ENCODE measurements at regions not wholly inside any gene's neighbourhood (a gene's known extent, or its start where the extent isn't known, plus 50 kb on each side); places are given as distances from the start of the nearest gene placed in this dataset.

DNA sequence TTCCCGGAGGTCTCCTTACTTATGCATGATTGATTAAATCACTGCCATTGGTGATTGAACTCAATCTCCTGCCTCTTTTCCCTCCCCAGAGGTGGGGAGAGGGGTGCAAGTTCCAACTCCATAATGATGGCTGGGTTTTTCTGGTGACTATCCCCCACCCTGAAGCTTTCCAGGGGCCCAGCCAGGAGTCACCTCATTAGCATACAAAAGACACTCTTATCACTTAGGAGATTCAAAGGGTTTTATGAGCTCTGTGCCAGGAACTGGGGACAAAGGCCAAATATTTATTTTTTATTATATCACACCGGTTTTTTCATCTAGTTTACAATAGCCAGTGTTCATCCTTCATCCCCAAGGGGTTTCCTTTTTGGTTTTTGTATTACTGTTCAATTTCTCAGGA lies 300.7 kb downstream of the ETNK1 start:
- no peaks in the 10 kb centered on the region for H3K9me2 ChIP-seq (ENCODE audit: insufficient read depth, low read length)
- H2AFZ ChIP-seq (ENCODE audit: low read length) = no peak overlapping the region
- no peaks in the 10 kb centered on the region for H3K9me3 ChIP-seq (ENCODE audit: low read length)
- no peak for TF ChIP-seq EZH2phosphoT487 (IDR thresholded peaks at IDR 0.05; ENCODE audit: borderline replicate concordance, low read depth, low read length)
- TF ChIP-seq, protein P1, sequence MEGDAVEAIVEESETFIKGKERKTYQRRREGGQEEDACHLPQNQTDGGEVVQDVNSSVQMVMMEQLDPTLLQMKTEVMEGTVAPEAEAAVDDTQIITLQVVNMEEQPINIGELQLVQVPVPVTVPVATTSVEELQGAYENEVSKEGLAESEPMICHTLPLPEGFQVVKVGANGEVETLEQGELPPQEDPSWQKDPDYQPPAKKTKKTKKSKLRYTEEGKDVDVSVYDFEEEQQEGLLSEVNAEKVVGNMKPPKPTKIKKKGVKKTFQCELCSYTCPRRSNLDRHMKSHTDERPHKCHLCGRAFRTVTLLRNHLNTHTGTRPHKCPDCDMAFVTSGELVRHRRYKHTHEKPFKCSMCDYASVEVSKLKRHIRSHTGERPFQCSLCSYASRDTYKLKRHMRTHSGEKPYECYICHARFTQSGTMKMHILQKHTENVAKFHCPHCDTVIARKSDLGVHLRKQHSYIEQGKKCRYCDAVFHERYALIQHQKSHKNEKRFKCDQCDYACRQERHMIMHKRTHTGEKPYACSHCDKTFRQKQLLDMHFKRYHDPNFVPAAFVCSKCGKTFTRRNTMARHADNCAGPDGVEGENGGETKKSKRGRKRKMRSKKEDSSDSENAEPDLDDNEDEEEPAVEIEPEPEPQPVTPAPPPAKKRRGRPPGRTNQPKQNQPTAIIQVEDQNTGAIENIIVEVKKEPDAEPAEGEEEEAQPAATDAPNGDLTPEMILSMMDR (conservative IDR thresholded peaks at IDR 0.05; ENCODE audit: low read length) = no peak
- H3K36me3 ChIP-seq (ENCODE audit: insufficient read depth, low read length) = no peaks in the 10 kb centered on the region
- no TSS peak for BruUV-seq (replicated peaks)
- intact Hi-C loops (cut with micrococcal nuclease; ENCODE audit: unreplicated experiment) = no loop called here
- no peaks in the 10 kb centered on the region for H3K79me2 ChIP-seq (ENCODE audit: insufficient read depth, low read depth, low read length)
- no peak overlapping the region for H3K4me3 ChIP-seq (ENCODE audit: low read depth, low read length, poor library complexity, severe bottlenecking)
- POLR2A ChIA-PET = no interaction called here
- no peaks in the 10 kb centered on the region for H3K4me1 ChIP-seq (ENCODE audit: insufficient read depth, low read length, poor library complexity, severe bottlenecking)
- no peak overlapping the region for H3K27ac ChIP-seq (ENCODE audit: low read depth, low read length, poor library complexity, severe bottlenecking)
- no peaks in the 10 kb centered on the region for H4K20me1 ChIP-seq (ENCODE audit: insufficient read depth, low read length)
- CTCF ChIA-PET (ENCODE audit: unreplicated experiment) = no interaction called here
- no peak for DNase-seq (ENCODE audit: low spot score)
- no peak overlapping the region for H3K4me2 ChIP-seq (ENCODE audit: low read length)

DNA sequence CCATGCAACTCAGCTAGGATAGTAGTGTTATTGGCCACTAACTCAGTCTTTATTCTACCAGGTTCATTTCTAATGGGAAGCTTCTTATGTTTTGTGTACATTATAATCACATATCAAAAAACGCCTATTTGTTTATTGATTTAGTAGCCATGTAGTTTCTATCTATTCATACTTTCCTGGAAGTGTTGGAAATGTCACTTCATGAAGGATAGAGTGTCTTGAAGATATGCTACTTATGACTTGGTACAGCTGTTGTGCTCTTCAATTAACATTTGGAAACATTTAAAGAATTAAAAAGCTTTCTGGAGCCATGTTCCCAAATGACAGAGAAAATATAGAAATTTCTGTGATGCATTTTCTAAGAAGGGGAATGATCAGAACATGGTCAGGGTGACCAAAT lies 307.5 kb downstream of the ETNK1 start:
- no peaks in the 10 kb centered on the region for H3K9me2 ChIP-seq (ENCODE audit: insufficient read depth, low read length)
- intact Hi-C loops (cut with micrococcal nuclease; ENCODE audit: unreplicated experiment) = no loop called here
- no peak overlapping the region for H3K4me3 ChIP-seq (ENCODE audit: low read depth, low read length, poor library complexity, severe bottlenecking)
- no peaks in the 10 kb centered on the region for H4K20me1 ChIP-seq (ENCODE audit: insufficient read depth, low read length)
- no peaks in the 10 kb centered on the region for H3K36me3 ChIP-seq (ENCODE audit: insufficient read depth, low read length)
- no TSS peak for BruUV-seq (replicated peaks)
- no peaks in the 10 kb centered on the region for H3K79me2 ChIP-seq (ENCODE audit: insufficient read depth, low read depth, low read length)
- H3K27ac ChIP-seq (ENCODE audit: low read depth, low read length, poor library complexity, severe bottlenecking) = no peak overlapping the region
- no peaks in the 10 kb centered on the region for H3K4me1 ChIP-seq (ENCODE audit: insufficient read depth, low read length, poor library complexity, severe bottlenecking)
- TF ChIP-seq, protein P1 (conservative IDR thresholded peaks at IDR 0.05; ENCODE audit: low read length) = no peak
- no peak for TF ChIP-seq EZH2phosphoT487 (IDR thresholded peaks at IDR 0.05; ENCODE audit: borderline replicate concordance, low read depth, low read length)
- no peak overlapping the region for H2AFZ ChIP-seq (ENCODE audit: low read length)
- DNase-seq (ENCODE audit: low spot score) = no peak
- H3K4me2 ChIP-seq (ENCODE audit: low read length) = no peak overlapping the region
- CTCF ChIA-PET (ENCODE audit: unreplicated experiment) = no interaction called here
- POLR2A ChIA-PET = interaction anchor here (0.6 to 0.7 kb wide), 2 partner anchors 43 to 76 kb away, joined by 3 to 4 read pairs; no protein-coding TSS in a partner anchor
- no peaks in the 10 kb centered on the region for H3K9me3 ChIP-seq (ENCODE audit: low read length)

DNA sequence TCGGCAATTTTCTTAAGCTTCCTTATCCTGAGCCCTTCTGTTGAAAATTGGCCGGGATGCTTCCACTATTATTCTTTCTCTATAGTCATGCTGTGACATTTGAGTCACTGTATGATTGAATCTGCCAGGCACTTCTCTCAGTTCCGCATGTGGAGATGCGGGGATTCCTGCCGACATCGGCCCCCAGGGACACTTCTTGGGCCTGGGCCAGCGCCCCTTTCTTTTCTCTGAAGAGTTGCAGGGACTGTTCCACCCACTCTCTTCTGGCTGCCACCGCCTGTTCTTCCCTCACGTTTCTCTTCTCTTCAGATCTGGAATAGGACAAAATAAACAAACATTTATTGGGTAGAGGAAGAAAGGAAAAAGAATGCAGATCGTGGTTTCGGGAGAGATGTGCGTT lies 310.1 kb downstream of the ETNK1 start:
- Histone ChIP-seq H3K4me1 (ENCODE audit: insufficient read depth, low read length, poor library complexity, severe bottlenecking) (no peaks in the 10 kb centered on the region), H3K4me3 (ENCODE audit: low read depth, low read length, poor library complexity, severe bottlenecking) (no peak overlapping the region), H3K36me3 (ENCODE audit: insufficient read depth, low read length) (no peaks in the 10 kb centered on the region), H3K9me3 (ENCODE audit: low read length) (no peaks in the 10 kb centered on the region), H3K4me2 (ENCODE audit: low read length) (no peak overlapping the region), H3K27ac (ENCODE audit: low read depth, low read length, poor library complexity, severe bottlenecking) (no peak overlapping the region), H4K20me1 (ENCODE audit: insufficient read depth, low read length) (no peaks in the 10 kb centered on the region), H2AFZ (ENCODE audit: low read length) (no peak overlapping the region), H3K9me2 (ENCODE audit: insufficient read depth, low read length) (no peaks in the 10 kb centered on the region), H3K79me2 (ENCODE audit: insufficient read depth, low read depth, low read length) (no peaks in the 10 kb centered on the region)
- POLR2A ChIA-PET = no interaction called here
- no TSS peak for BruUV-seq (replicated peaks)
- CTCF ChIA-PET (ENCODE audit: unreplicated experiment) = interaction anchor here (0.5 kb wide), 1 partner anchor 17 kb away, joined by 3 read pairs; no protein-coding TSS in a partner anchor
- DNase-seq (ENCODE audit: low spot score) = no peak
- intact Hi-C loops (cut with micrococcal nuclease; ENCODE audit: unreplicated experiment) = no loop called here
- TF ChIP-seq, protein P1 (conservative IDR thresholded peaks at IDR 0.05; ENCODE audit: low read length) = no peak
- TF ChIP-seq EZH2phosphoT487 (IDR thresholded peaks at IDR 0.05; ENCODE audit: borderline replicate concordance, low read depth, low read length) = no peak
